ENCODE measurements at regions not wholly inside any gene's neighbourhood (a gene's known extent, or its start where the extent isn't known, plus 50 kb on each side); places are given as distances from the start of the nearest gene placed in this dataset.

- no peak for DNase-seq (ENCODE audit: low spot score)
Observed at GRCh38 chr1:218872928-218873327, 300.8 kb upstream of the LYPLAL1 start.

GRCh38 chr1:218874313-218874712 lies 299.4 kb upstream of the LYPLAL1 start:
- DNase-seq (ENCODE audit: low spot score): no peak

GRCh38 chr1:218874801-218875400 lies 298.8 kb upstream of the LYPLAL1 start:
- no peak for DNase-seq (ENCODE audit: low spot score)

GRCh38 chr1:218878369-218878768 lies 295.3 kb upstream of the LYPLAL1 start:
- DNase-seq (ENCODE audit: low spot score): no peak

GRCh38 chr1:218880484-218881060 lies 293.1 kb upstream of the LYPLAL1 start:
- DNase-seq (ENCODE audit: low spot score): no peak

GRCh38 chr1:218882454-218882853 lies 291.2 kb upstream of the LYPLAL1 start:
- DNase-seq (ENCODE audit: low spot score): no peak

GRCh38 chr1:218886101-218886871 lies 287.4 kb upstream of the LYPLAL1 start:
- DNase-seq (ENCODE audit: low spot score): no peak

- DNase-seq (ENCODE audit: low spot score): no peak
Observed at GRCh38 chr1:218887141-218887925, 286.3 kb upstream of the LYPLAL1 start.

GRCh38 chr1:218890451-218890850 lies 283.2 kb upstream of the LYPLAL1 start:
- DNase-seq (ENCODE audit: low spot score): no peak

- no peak for DNase-seq (ENCODE audit: low spot score)
Observed at GRCh38 chr1:218891577-218891976, 282.1 kb upstream of the LYPLAL1 start.

- DNase-seq (ENCODE audit: low spot score): no peak
Observed at GRCh38 chr1:218895064-218895587, 278.6 kb upstream of the LYPLAL1 start.

GRCh38 chr1:218896202-218896601 lies 277.5 kb upstream of the LYPLAL1 start:
- DNase-seq (ENCODE audit: low spot score): no peak

- no peak for DNase-seq (ENCODE audit: low spot score)
Observed at GRCh38 chr1:218898921-218899320, 274.8 kb upstream of the LYPLAL1 start.

GRCh38 chr1:218900615-218901014 lies 273.1 kb upstream of the LYPLAL1 start:
- no peak for DNase-seq (ENCODE audit: low spot score)

- DNase-seq (ENCODE audit: low spot score): no peak
Observed at GRCh38 chr1:218904416-218904815, 269.3 kb upstream of the LYPLAL1 start.

GRCh38 chr1:218916720-218917119 lies 257.0 kb upstream of the LYPLAL1 start:
- DNase-seq (ENCODE audit: low spot score): no peak

GRCh38 chr1:218917656-218918055 lies 256.0 kb upstream of the LYPLAL1 start:
- no peak for DNase-seq (ENCODE audit: low spot score)

GRCh38 chr1:218925777-218926176 lies 247.9 kb upstream of the LYPLAL1 start:
- no peak for DNase-seq (ENCODE audit: low spot score)

GRCh38 chr1:218926631-218927030 lies 247.0 kb upstream of the LYPLAL1 start:
- no peak for DNase-seq (ENCODE audit: low spot score)

- DNase-seq (ENCODE audit: low spot score): no peak
Observed at GRCh38 chr1:218930000-218930399, 243.7 kb upstream of the LYPLAL1 start.

GRCh38 chr1:218930472-218931241 lies 243.0 kb upstream of the LYPLAL1 start:
- peak; percentile 20 for DNase-seq (ENCODE audit: low spot score)

GRCh38 chr1:218931324-218931723 lies 242.4 kb upstream of the LYPLAL1 start:
- no peak for DNase-seq (ENCODE audit: low spot score)
